Breast epithelium (tissue), 3 donors: ENCODE measurements at regions not wholly inside any gene's neighbourhood (a gene's known extent, or its start where the extent isn't known, plus 50 kb on each side); places are given as distances from the start of the nearest gene placed in this dataset.

ENCODE experiments used
- CTCF ChIP-seq, 3 donors: fragments of 450-650 bp; IDR thresholded peaks; one replicate each; pipeline ENCODE4 v1.5.1; 2016 to 2017; ENCODE audit warnings: antibody characterized with exemption in 3 of 3, mild to moderate bottlenecking in 3 of 3, moderate library complexity in 3 of 3
- POLR2A ChIP-seq: fragments of 450-650 bp; IDR thresholded peaks from one replicate; pipeline ENCODE4 v1.6.1; 2016; ENCODE audit warnings: antibody characterized with exemption, mild to moderate bottlenecking, moderate library complexity
- POLR2AphosphoS5 ChIP-seq, 3 donors: sonication (generic); formaldehyde crosslinking; IDR thresholded peaks; one replicate each; pipeline ENCODE4 v1.6.1; 2017; ENCODE audit warnings: antibody characterized with exemption in 3 of 3

GRCh38 chr20:39188266-39188765, 226.2 kb downstream of the DHX35 start:
- TF ChIP-seq POLR2AphosphoS5 (IDR thresholded peaks at IDR 0.05) (no peak), POLR2A (no peak), CTCF (IDR thresholded peaks at IDR 0.05) (no peak)
